Brain microvascular endothelial cell (primary cell): ENCODE measurements at regions not wholly inside any gene's neighbourhood (a gene's known extent, or its start where the extent isn't known, plus 50 kb on each side); places are given as distances from the start of the nearest gene placed in this dataset.
"Not testable (repeated sequence)": the region's sequence is repeated elsewhere in the genome, so short reads cannot be mapped to it uniquely, and the experiment has no call there.

Experiments
- DNase-seq: peaks from one replicate; pipeline ENCODE4 v3.0.0-alpha.2; 2020
- H3K27ac ChIP-seq: fragments of 250-450 bp; sonication (Bioruptor Pico); 2 replicates; pipeline ENCODE4 v1.5.1; 2020; ENCODE audit warnings: mild to moderate bottlenecking, moderate library complexity
- H3K27me3 ChIP-seq: fragments of 250-450 bp; sonication (Bioruptor Pico); replicated peaks from 2 replicates; pipeline ENCODE4 v1.5.1; 2020; ENCODE audit warnings: mild to moderate bottlenecking
- H3K36me3 ChIP-seq: fragments of 250-450 bp; sonication (Bioruptor Pico); replicated peaks from 2 replicates; pipeline ENCODE4 v1.5.1; 2020; ENCODE audit warnings: mild to moderate bottlenecking
- H3K4me3 ChIP-seq: 2 replicates; pipeline ENCODE4 v1.5.1; 2011; ENCODE audit warnings: low read depth, mild to moderate bottlenecking, control low read depth, low read length, moderate library complexity
- CTCF ChIP-seq: IDR thresholded peaks from 2 replicates; pipeline ENCODE4 v1.5.1; 2011; ENCODE audit warnings: low read depth, mild to moderate bottlenecking, moderate library complexity, low read length, control low read depth, inconsistent platforms; ENCODE audit errors: missing control alignments
- in situ Hi-C: cut with HindIII; loops from 2 replicates; pipeline ENCODE4 v1.10.0; 2017; ENCODE audit warnings: low sequenced_read_pairs, low pct_ligation_motif_present

- no peaks in the 10 kb centered on the region for H3K27me3 ChIP-seq
- H3K4me3 ChIP-seq: no peak overlapping the region
- no peaks in the 10 kb centered on the region for H3K36me3 ChIP-seq
- in situ Hi-C loops: no loop called here
- TF ChIP-seq CTCF: no peak
- no peak overlapping the region for H3K27ac ChIP-seq
- DNase-seq: no peak
These were observed 202.3 kb upstream of the G2E3 start for GRCh38 chr14:30356438-30357202.

DNA sequence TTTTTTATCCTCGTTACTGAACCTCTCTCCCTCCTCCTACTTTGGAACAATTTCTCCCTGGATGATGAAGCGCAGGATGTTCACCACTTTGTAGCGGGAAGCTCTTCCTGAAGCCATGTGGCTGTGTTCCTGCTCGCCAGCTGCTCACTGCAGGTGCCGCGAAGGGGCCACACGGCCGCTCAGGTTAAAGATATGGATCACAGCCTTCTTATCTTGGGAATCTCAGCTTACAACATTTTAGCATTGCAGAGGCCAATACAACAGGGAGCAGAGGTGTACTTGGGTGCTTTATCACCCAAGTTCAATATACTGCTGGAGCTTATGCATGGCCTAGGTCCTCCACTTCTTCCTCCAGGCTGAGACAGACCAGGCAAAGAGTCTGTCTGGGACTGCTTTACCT lies 201.2 kb upstream of the G2E3 start:
- DNase-seq: no peak
- no peak overlapping the region for H3K27ac ChIP-seq
- no peaks in the 10 kb centered on the region for H3K27me3 ChIP-seq
- H3K4me3 ChIP-seq: no peak overlapping the region
- no peak for TF ChIP-seq CTCF
- H3K36me3 ChIP-seq: no peaks in the 10 kb centered on the region
- in situ Hi-C loops: no loop called here

DNA sequence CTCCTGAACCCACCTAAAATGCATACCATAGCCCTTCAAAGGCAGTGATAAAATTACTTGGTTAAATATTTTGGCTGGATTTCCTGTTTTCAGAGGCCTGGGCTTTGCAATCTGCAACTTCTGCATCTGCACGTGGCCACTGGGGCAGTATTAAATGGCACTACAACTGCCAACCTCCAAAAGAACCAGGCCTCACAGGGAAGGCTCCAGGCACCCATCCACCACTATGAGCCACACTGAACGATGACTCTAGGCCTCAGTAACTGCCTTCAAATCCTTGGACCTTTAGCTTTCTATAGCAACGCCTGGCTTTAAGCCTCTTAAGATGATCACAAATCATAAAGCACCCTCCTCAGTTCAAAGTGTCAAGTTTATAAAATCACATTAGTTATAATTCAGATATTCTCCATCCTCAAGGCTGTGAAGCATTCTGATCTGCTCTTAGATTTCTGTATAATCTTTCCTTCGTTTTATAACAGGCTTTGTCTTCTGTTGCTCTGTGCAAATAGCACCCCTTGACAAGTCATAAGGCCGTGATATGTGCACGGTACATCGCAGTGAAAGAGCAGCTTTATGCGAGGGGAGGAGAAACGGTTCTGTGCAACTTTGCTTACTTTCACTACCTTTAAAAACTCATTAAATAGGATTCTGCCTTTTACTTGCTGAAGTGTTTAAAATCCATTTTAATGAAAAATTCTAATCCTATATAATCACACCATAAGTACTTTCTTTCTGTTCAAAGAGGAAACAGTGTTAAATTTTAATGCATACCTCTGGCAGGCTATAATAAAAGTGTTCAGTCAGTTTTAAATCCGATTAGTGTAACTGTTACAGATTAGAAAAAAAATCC lies 196.4 kb upstream of the G2E3 start:
- no peaks in the 10 kb centered on the region for H3K27me3 ChIP-seq
- no peaks in the 10 kb centered on the region for H3K36me3 ChIP-seq
- H3K4me3 ChIP-seq: no peak overlapping the region
- DNase-seq: no peak
- no peak for TF ChIP-seq CTCF
- in situ Hi-C loops: no loop called here
- no peak overlapping the region for H3K27ac ChIP-seq

DNA sequence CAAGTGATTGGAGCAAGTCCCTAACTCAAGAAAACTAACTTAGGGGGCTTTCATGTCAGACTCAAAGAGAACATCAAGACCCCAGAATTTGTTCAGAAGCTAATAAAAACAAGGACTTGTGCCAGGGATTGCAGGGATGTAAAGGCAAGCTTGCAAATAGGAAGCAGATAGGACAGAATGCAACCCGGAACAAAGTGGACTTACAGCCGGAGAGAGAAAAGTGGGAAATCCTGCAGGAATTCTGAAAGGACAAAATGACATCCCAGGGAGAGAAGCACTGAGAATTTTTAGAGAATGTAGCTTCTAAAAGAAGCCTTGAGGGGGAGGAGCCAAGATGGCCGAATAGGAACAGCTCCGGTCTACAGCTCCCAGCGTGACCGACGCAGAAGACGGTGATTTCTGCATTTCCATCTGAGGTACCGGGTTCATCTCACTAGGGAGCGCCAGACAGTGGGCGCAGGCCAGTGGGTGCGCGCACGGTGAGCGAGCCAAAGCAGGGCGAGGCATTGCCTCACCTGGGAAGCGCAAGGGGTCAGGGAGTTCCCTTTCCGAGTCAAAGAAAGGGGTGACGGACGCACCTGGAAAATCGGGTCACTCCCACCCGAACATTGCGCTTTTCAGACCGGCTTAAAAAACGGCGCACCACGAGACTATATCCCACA lies 195.6 kb upstream of the G2E3 start:
- H3K36me3 ChIP-seq, H3K27me3 ChIP-seq, DNase-seq, in situ Hi-C loops, H3K4me3 ChIP-seq, H3K27ac ChIP-seq: not testable (repeated sequence)

GRCh38 chr14:30369502-30370180 lies 189.3 kb upstream of the G2E3 start:
- no peak for TF ChIP-seq CTCF
- Histone ChIP-seq H3K4me3 (no peak overlapping the region), H3K27ac (no peak overlapping the region), H3K36me3 (no peaks in the 10 kb centered on the region), H3K27me3 (no peaks in the 10 kb centered on the region)
- in situ Hi-C loops: no loop called here
- no peak for DNase-seq
